ENCODE measurements at regions not wholly inside any gene's neighbourhood (a gene's known extent, or its start where the extent isn't known, plus 50 kb on each side); places are given as distances from the start of the nearest gene placed in this dataset.
"Not testable (repeated sequence)": the region's sequence is repeated elsewhere in the genome, so short reads cannot be mapped to it uniquely, and the experiment has no call there.

- intact Hi-C loops (cut with DNase I), result no loop called here
- no peaks in the 10 kb centered on the region for H3K36me3 ChIP-seq
- no peak overlapping the region for H3K4me3 ChIP-seq
- no peaks in the 10 kb centered on the region for H3K4me1 ChIP-seq
- H3K27me3 ChIP-seq, result no peaks in the 10 kb centered on the region
- no peaks in the 10 kb centered on the region for H3K9me3 ChIP-seq
- no peak for DNase-seq (ENCODE audit: extremely low spot score)
- H3K27ac ChIP-seq (replicated peaks in 1 of 4), result no peak overlapping the region
- 91% methylated on average over 3 of the region's 3 CpGs for WGBS
- no peak for TF ChIP-seq POLR2A (IDR thresholded peaks at IDR 0.05; ENCODE audit: low read depth)
- no peak for TF ChIP-seq EP300 (IDR thresholded peaks at IDR 0.05)
- TF ChIP-seq CTCF (IDR thresholded peaks at IDR 0.05), result no peak
- TF ChIP-seq POLR2AphosphoS5 (IDR thresholded peaks at IDR 0.05), result no peak
Measured at GRCh38 chr5:111627862-111628261, 115.5 kb upstream of the STARD4 start.

GRCh38 chr5:111626473-111627148, 114.3 kb upstream of the STARD4 start:
- intact Hi-C loops (cut with DNase I), result no loop called here
- H3K27ac ChIP-seq (replicated peaks in 1 of 4), result no peak overlapping the region
- DNase-seq (ENCODE audit: extremely low spot score), result no peak
- H3K4me1 ChIP-seq, result no peaks in the 10 kb centered on the region
- 79% methylated on average over 2 of the region's 2 CpGs for WGBS
- H3K9me3 ChIP-seq, result no peaks in the 10 kb centered on the region
- H3K27me3 ChIP-seq, result no peaks in the 10 kb centered on the region
- TF ChIP-seq POLR2A (IDR thresholded peaks at IDR 0.05; ENCODE audit: low read depth) (no peak), EP300 (IDR thresholded peaks at IDR 0.05) (no peak), CTCF (IDR thresholded peaks at IDR 0.05) (no peak), POLR2AphosphoS5 (IDR thresholded peaks at IDR 0.05) (no peak)
- H3K4me3 ChIP-seq, result no peak overlapping the region
- no peaks in the 10 kb centered on the region for H3K36me3 ChIP-seq

GRCh38 chr5:111618623-111619271, 106.4 kb upstream of the STARD4 start:
- WGBS, result 87% methylated on average over 5 of the region's 5 CpGs
- H3K36me3 ChIP-seq, result no peaks in the 10 kb centered on the region
- no peak overlapping the region for H3K4me3 ChIP-seq
- no peaks in the 10 kb centered on the region for H3K9me3 ChIP-seq
- intact Hi-C loops (cut with DNase I), result no loop called here
- no peaks in the 10 kb centered on the region for H3K27me3 ChIP-seq
- no peaks in the 10 kb centered on the region for H3K4me1 ChIP-seq
- TF ChIP-seq CTCF (IDR thresholded peaks at IDR 0.05) (no peak), POLR2A (IDR thresholded peaks at IDR 0.05; ENCODE audit: low read depth) (no peak), POLR2AphosphoS5 (IDR thresholded peaks at IDR 0.05) (no peak), EP300 (IDR thresholded peaks at IDR 0.05) (no peak)
- H3K27ac ChIP-seq (replicated peaks in 1 of 4), result no peak overlapping the region
- DNase-seq (ENCODE audit: extremely low spot score), result no peak

- Histone ChIP-seq H3K4me3 (no peak overlapping the region), H3K4me1 (no peaks in the 10 kb centered on the region), H3K9me3 (no peaks in the 10 kb centered on the region), H3K36me3 (no peaks in the 10 kb centered on the region), H3K27me3 (no peaks in the 10 kb centered on the region), H3K27ac (replicated peaks in 1 of 4) (no peak overlapping the region)
- 86% methylated on average over 1 of the region's 1 CpG for WGBS
- DNase-seq (ENCODE audit: extremely low spot score), result no peak
- intact Hi-C loops (cut with DNase I), result no loop called here
- TF ChIP-seq POLR2A (IDR thresholded peaks at IDR 0.05; ENCODE audit: low read depth), result no peak
- TF ChIP-seq POLR2AphosphoS5 (IDR thresholded peaks at IDR 0.05), result no peak
- TF ChIP-seq EP300 (IDR thresholded peaks at IDR 0.05), result no peak
- TF ChIP-seq CTCF (IDR thresholded peaks at IDR 0.05), result no peak
Measured at GRCh38 chr5:111615054-111615453, 102.7 kb upstream of the STARD4 start.

- DNase-seq (ENCODE audit: extremely low spot score); H3K36me3 ChIP-seq; H3K9me3 ChIP-seq; H3K27ac ChIP-seq (replicated peaks in 1 of 4); H3K4me3 ChIP-seq; H3K27me3 ChIP-seq; intact Hi-C loops (cut with DNase I); H3K4me1 ChIP-seq: not testable (repeated sequence)
- 100% methylated on average over 1 of the region's 32 CpGs for WGBS
Measured at GRCh38 chr5:111612013-111612630, 99.8 kb upstream of the STARD4 start.

Data from esophagus muscularis mucosa (tissue), 4 donors.